Spleen (tissue), 11 donors: ENCODE measurements at regions not wholly inside any gene's neighbourhood (a gene's known extent, or its start where the extent isn't known, plus 50 kb on each side); places are given as distances from the start of the nearest gene placed in this dataset.

Experiments
- DNase-seq: peaks from one replicate; pipeline ENCODE4 v3.0.0-alpha.2; 2020
- H3K27ac ChIP-seq, 8 donors: fragments of 200-600 bp; sonication (generic) in 7 of 8; 1 replicate in 4 of 8; 2 replicates in 4 of 8; pipeline versions ENCODE4 v1.5.0 to v1.8.0; 2016 to 2021; ENCODE audit warnings: inconsistent platforms in 4 of 8, mild to moderate bottlenecking in 4 of 8, moderate library complexity in 1 of 8
- H3K27me3 ChIP-seq, 7 donors: fragments of 200-600 bp; sonication (generic) in 6 of 7; replicated peaks in 1 of 7; 1 replicate in 4 of 7; 2 replicates in 3 of 7; pipeline versions ENCODE4 v1.5.0 to v1.8.0; 2016 to 2021; ENCODE audit warnings: inconsistent platforms in 3 of 7, mild to moderate bottlenecking in 1 of 7
- H3K36me3 ChIP-seq, 6 donors: fragments of 200-600 bp; sonication (generic) in 5 of 6; 1 replicate in 4 of 6; 2 replicates in 2 of 6; pipeline versions ENCODE4 v1.5.0 to v1.8.0; 2016 to 2021; ENCODE audit warnings: inconsistent platforms in 2 of 6
- H3K4me1 ChIP-seq, 6 donors: fragments of 200-600 bp; sonication (generic) in 5 of 6; 1 replicate in 3 of 6; 2 replicates in 3 of 6; pipeline versions ENCODE4 v1.5.0 to v1.8.0; 2016 to 2021; ENCODE audit warnings: inconsistent platforms in 3 of 6
- H3K4me3 ChIP-seq, 8 donors: fragments of 200-600 bp; sonication (generic) in 7 of 8; 1 replicate in 4 of 8; 2 replicates in 4 of 8; pipeline versions ENCODE4 v1.5.0 to v1.8.0; 2016 to 2021; ENCODE audit warnings: inconsistent platforms in 4 of 8, mild to moderate bottlenecking in 4 of 8, moderate library complexity in 2 of 8
- H3K9me3 ChIP-seq, 8 donors: fragments of 200-600 bp; sonication (generic) in 7 of 8; 1 replicate in 4 of 8; 2 replicates in 4 of 8; pipeline versions ENCODE4 v1.5.0 to v1.8.0; 2016 to 2021; ENCODE audit warnings: inconsistent platforms in 4 of 8
- CTCF ChIP-seq, 11 experiments: fragments of 200-600 bp in 7 of 11; fragments of 450-650 bp in 4 of 11; sonication (generic) in 4 of 11; IDR thresholded peaks in 8 of 11; conservative IDR thresholded peaks in 3 of 11; 1 replicate in 7 of 11; 2 replicates in 4 of 11; pipeline versions ENCODE4 v1.4.0 to v1.8.0; 2016 to 2021; ENCODE audit warnings: antibody characterized with exemption in 11 of 11, inconsistent platforms in 4 of 11, mild to moderate bottlenecking in 1 of 11
- POLR2A ChIP-seq, 3 donors: fragments of 450-650 bp; IDR thresholded peaks; one replicate each; pipeline ENCODE4 v1.5.1; 2017; ENCODE audit warnings: antibody characterized with exemption in 3 of 3, mild to moderate bottlenecking in 1 of 3
- POLR2AphosphoS5 ChIP-seq, 3 donors: sonication (generic); formaldehyde crosslinking; IDR thresholded peaks; one replicate each; pipeline ENCODE4 v1.5.1; 2017; ENCODE audit warnings: antibody characterized with exemption in 3 of 3
- WGBS, 5 donors: extraction: QIAGEN DNeasy Blood & Tissue Kit in 3 of 5; methylation state at CpG; one replicate each; pipeline versions ENCODE4 v1.1.5 to v1.1.7; 2013 to 2018; 5-methylcytosine and 5-hydroxymethylcytosine counted together
- intact Hi-C: fragments of 100-400 bp; cut with DNase I; formaldehyde crosslinking; loops from one replicate; pipeline ENCODE4 v1.15.0; 2023; ENCODE audit warnings: low total_unique reads
- donor health status: healthy with polysubstance abuse.
- donor health status: DM: no; HTN: no; CAD: no; lungs with moderate emphysema.
- donor health status: DM: no; HTN: no; CAD: no.
- donor health status: Bipolar disorder and iron deficiency.
- donor health status: healthy.
- donor health status: DM: no; HTN: no; CAD: no.
- donor health status: DM: yes; HTN: yes; CAD: no.

GRCh38 chr9:18359335-18359734 is 114.6 kb upstream of the ADAMTSL1 start:
- WGBS, 5 donors, result 69 to 97% (median 75%) methylated on average over 1 of the region's 1 CpG
- intact Hi-C loops, result no loop called here
- Histone ChIP-seq H3K9me3 (no peaks in the 10 kb centered on the region), H3K27ac (no peak overlapping the region), H3K36me3 (no peaks in the 10 kb centered on the region), H3K27me3 (no peaks in the 10 kb centered on the region), H3K4me1 (peaks cover 0 to 4% (median 0%) of the 10 kb centered on the region in 6 donors), H3K4me3 (no peak overlapping the region)
- TF ChIP-seq POLR2AphosphoS5 (IDR thresholded peaks at IDR 0.05), result no peak
- no peak for TF ChIP-seq POLR2A (IDR thresholded peaks at IDR 0.05)
- TF ChIP-seq CTCF (IDR thresholded peaks at IDR 0.05 in 8 of 11, conservative IDR thresholded peaks at IDR 0.05 in 3 of 11), result no peak
- no peak for DNase-seq

DNA sequence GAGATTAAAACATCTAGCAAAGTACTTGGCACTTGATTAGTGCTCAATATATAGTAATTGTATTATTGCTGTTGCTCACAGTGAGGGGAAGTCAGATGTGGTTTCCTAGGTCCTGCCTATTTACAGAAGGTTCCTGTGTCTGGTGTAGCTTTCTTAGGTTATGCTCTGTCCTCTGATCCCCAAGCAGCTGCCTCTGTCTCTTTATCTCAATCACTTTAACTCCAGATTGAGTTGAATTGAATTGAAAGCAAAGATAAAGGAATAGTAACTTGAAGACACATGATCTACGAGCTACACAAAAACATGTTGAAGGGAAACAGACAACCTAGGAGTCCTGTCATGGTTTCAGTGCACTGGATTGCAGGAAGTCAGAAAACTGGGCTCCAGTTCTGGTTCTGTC is 113.9 kb upstream of the ADAMTSL1 start:
- H3K36me3 ChIP-seq, result no peaks in the 10 kb centered on the region
- no peak overlapping the region for H3K4me3 ChIP-seq
- TF ChIP-seq POLR2A (IDR thresholded peaks at IDR 0.05) (no peak), CTCF (IDR thresholded peaks at IDR 0.05 in 8 of 11, conservative IDR thresholded peaks at IDR 0.05 in 3 of 11) (no peak), POLR2AphosphoS5 (IDR thresholded peaks at IDR 0.05) (no peak)
- 30 to 53% (median 47%) methylated on average over 1 of the region's 1 CpG for WGBS, 5 donors
- peaks cover 0 to 4% (median 0%) of the 10 kb centered on the region in 6 donors for H3K4me1 ChIP-seq
- no peaks in the 10 kb centered on the region for H3K27me3 ChIP-seq
- no peak for DNase-seq
- no peak overlapping the region for H3K27ac ChIP-seq
- H3K9me3 ChIP-seq, result no peaks in the 10 kb centered on the region
- intact Hi-C loops, result no loop called here

DNA sequence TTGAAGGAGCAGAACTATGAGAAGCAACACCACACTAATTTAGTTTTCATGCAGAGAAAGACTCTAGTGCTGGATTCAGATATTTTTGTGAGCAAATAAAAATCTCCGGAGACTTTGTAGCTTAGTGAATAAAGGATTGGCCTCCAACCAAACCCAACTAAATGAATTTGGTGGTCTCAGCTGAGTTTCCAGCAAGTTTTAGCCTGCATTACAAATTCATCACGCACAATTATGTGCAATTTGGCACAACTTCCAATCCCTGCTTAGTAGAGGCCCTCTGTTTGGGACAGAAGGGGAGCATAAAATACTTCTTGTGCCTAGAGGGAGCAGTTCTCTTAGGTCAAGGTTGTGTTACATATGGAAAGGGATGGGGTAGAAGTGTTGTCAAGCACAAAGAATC is 112.3 kb upstream of the ADAMTSL1 start:
- intact Hi-C loops, result no loop called here
- Histone ChIP-seq H3K27ac (no peak overlapping the region), H3K4me3 (no peak overlapping the region), H3K36me3 (no peaks in the 10 kb centered on the region), H3K4me1 (peaks cover 0 to 4% (median 0%) of the 10 kb centered on the region in 6 donors), H3K9me3 (no peaks in the 10 kb centered on the region), H3K27me3 (no peaks in the 10 kb centered on the region)
- 74 to 97% (median 89%) methylated on average over 2 of the region's 2 CpGs for WGBS, 5 donors
- TF ChIP-seq POLR2A (IDR thresholded peaks at IDR 0.05) (no peak), POLR2AphosphoS5 (IDR thresholded peaks at IDR 0.05) (no peak), CTCF (IDR thresholded peaks at IDR 0.05 in 8 of 11, conservative IDR thresholded peaks at IDR 0.05 in 3 of 11) (no peak)
- DNase-seq, result no peak

GRCh38 chr9:18362166-18362565 is 111.8 kb upstream of the ADAMTSL1 start:
- Histone ChIP-seq H3K4me3 (no peak overlapping the region), H3K36me3 (no peaks in the 10 kb centered on the region), H3K27ac (no peak overlapping the region), H3K9me3 (no peaks in the 10 kb centered on the region), H3K4me1 (peaks cover 0 to 4% (median 0%) of the 10 kb centered on the region in 6 donors), H3K27me3 (no peaks in the 10 kb centered on the region)
- no peak for TF ChIP-seq POLR2A (IDR thresholded peaks at IDR 0.05)
- TF ChIP-seq CTCF (IDR thresholded peaks at IDR 0.05 in 8 of 11, conservative IDR thresholded peaks at IDR 0.05 in 3 of 11), result no peak
- no peak for TF ChIP-seq POLR2AphosphoS5 (IDR thresholded peaks at IDR 0.05)
- intact Hi-C loops, result no loop called here
- WGBS, 5 donors, result 76 to 92% (median 86%) methylated on average over 1 of the region's 1 CpG
- DNase-seq, result no peak
